ENCODE measurements at regions not wholly inside any gene's neighbourhood (a gene's known extent, or its start where the extent isn't known, plus 50 kb on each side); places are given as distances from the start of the nearest gene placed in this dataset.

DNA sequence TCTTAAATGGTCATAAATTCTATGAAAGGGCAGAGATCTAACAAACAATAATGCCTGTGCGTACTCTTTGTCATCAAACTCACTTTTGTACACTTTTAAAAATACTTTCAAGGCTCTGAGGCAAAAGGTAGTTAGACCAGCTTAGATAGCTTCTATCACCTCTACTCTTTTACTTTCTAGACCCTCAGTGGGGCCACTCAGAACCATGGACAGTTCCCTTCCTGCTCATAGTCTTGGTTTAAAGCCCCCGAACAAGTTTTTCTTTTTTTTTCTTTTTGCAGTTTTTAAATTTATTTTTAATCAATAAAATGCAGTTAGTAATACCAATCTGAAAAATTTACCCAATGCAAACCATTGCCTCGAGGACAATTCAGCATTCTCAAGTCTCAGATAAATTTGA lies 460.5 kb upstream of the CNKSR2 start:
- DNase-seq (ENCODE audit: missing footprints): no peak
- ATAC-seq: no peak
- intact Hi-C loops (cut with DNase I): no loop called here

- intact Hi-C loops (cut with DNase I): no loop called here
- no peak for ATAC-seq
- no peak for DNase-seq (ENCODE audit: missing footprints)
Observed at GRCh38 chrX:20906571-20906970, 467.6 kb upstream of the CNKSR2 start.

DNA sequence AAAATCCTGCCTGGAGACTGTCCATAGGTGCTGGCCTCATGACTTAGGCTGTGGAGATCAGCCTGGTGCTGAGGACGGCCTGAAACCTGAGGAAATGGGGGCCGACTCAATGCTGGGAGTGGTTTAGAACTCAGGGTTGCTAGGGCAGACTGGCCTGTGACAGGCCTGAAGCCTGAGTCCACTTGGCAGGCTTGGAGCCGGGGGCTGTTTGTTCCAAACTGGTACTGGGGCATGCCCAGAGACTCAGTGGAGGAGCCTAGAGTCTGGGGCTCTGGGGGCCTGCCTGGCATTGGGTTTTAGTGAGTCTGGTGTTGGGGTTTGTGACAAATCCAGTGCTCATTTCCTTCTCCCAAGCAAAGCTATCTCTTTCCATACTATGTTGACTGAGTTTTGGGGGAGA lies 489.7 kb upstream of the CNKSR2 start:
- intact Hi-C loops (cut with DNase I): no loop called here
- no peak for ATAC-seq
- DNase-seq (ENCODE audit: missing footprints): no peak

GRCh38 chrX:20863649-20864048 lies 510.6 kb upstream of the CNKSR2 start:
- DNase-seq (ENCODE audit: missing footprints) (no peak), ATAC-seq (no peak)
- intact Hi-C loops (cut with DNase I): no loop called here

GRCh38 chrX:20861113-20861512 lies 513.1 kb upstream of the CNKSR2 start:
- ATAC-seq (no peak), DNase-seq (ENCODE audit: missing footprints) (no peak)
- intact Hi-C loops (cut with DNase I): no loop called here

DNA sequence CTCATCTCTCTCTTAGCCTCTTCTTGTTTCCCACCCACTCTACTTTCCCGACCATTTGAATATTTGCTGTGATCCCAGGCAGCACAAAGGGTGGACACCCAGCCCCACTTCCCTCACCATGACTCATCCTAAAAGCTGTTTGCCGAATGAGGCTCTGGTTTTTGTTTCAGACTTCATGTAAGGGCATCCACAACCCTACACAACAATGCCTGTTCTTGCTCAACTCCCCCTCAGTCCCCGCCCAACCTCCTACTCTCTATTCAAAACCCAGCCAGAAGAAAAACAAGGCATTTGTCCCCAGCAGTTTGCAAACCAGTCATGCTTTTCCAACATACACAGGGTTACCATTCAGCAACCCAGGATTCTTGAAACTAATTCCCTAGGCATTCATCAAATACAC lies 516.5 kb upstream of the CNKSR2 start:
- no peak for ATAC-seq
- intact Hi-C loops (cut with DNase I): no loop called here

DNA sequence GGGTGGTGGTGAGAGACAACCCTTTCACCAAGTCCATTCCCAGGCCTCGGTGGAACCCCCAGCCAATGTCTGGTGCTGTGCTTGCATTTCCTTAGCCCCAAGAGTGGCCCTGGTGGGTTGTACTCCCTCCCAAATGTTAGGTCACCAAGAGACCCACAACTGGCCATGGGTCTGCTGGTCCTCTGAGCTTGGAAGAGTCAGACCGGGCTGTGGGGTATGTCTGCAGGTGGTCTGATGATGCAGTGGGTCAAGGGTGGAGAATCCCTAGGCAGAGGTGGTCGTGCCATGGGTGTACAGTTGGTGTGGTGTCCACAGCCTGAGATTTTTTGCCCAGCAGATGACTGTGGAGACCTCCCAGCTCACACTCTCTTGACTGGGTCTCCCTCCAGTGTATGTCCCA lies 535.7 kb upstream of the CNKSR2 start:
- no peak for DNase-seq (ENCODE audit: missing footprints)
- ATAC-seq: no peak
- intact Hi-C loops (cut with DNase I): no loop called here

More for the DNA sequence above, 516.5 kb upstream of the CNKSR2 start:
- no peak for DNase-seq (ENCODE audit: missing footprints)

DNA sequence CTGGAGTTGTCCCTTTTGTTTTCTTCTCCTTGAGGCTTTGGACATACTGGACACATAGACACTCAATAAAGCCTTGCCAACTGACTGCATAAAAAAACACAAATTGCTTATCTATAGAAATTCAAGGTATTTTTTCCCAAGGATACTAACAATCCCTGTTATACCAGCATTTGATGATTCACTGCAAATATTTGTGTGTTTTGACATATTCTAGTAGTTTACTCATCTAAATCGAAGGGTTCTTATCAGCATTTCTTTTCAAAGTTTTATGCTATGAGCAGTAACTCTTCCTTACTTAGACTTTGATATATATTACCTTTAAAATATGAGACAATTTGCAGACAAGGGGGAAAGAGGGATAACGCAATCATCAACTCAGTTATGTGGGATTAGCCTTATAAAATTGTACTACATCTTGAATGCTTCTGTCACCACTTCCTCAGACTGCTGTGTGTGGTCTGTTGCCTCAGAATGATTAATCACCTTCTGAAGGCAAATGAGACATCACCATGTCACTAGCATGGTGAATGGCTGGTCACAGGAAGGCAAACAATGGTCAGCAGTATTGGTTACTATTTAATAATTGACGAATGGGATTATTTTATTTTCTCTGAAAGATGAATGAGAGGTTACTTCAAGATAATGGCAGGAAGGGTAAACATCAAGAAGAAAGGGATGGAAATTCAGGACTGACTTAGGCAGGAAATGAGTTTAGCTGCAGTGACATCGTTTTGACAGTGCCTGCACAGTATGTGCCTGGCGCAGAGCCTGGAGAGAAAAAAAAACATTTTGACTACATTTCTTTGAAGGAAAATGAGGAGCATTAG lies 544.3 kb upstream of the CNKSR2 start:
- no peak for DNase-seq (ENCODE audit: missing footprints)
- ATAC-seq: no peak
- intact Hi-C loops (cut with DNase I): no loop called here

GRCh38 chrX:20825984-20826383 lies 548.2 kb upstream of the CNKSR2 start:
- DNase-seq (ENCODE audit: missing footprints) (no peak), ATAC-seq (no peak)

DNA sequence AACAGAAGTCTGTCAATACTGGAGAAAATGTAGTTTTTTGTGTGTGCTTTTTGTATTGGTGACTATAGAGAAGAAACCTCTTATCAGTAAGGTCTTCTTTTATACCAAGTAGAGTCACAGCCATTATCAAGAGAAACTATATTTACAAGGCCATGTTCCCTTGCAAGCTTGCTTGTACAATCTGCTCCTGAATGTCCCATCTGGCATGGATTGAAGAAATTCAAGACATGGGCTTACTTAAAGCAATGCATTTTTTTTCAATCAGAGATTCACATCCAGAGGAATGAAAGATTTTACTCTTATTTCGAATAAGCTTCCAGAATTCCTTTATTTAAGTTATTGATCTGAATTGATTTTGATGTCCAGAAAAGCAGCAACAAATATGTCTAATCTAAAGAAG lies 537.3 kb upstream of the RPS6KA3 start:
- DNase-seq (ENCODE audit: missing footprints) (no peak), ATAC-seq (no peak)
- intact Hi-C loops (cut with DNase I): no loop called here

More at GRCh38 chrX:20825984-20826383, 548.2 kb upstream of the CNKSR2 start:
- intact Hi-C loops (cut with DNase I): no loop called here

DNA sequence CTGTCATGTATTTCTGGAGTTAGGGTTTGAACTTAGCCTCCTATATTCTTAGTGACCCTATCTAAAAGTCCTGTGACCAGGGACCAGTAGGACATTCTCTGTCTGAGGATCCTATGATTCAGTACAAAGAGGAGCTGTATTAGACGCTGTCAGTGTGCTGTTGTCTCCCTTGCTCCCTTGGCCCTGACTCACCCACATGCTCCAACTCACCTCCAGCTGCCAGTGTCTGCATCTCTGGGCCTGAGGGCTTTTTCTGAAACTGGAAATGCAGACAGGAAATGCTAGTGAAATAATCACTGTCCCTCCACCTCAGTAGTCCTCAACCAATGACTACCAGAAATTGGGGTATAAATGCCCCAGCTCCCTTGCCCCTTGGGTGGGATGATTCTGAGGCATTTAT lies 535.3 kb upstream of the RPS6KA3 start:
- ATAC-seq: no peak
- intact Hi-C loops (cut with DNase I): no loop called here
- no peak for DNase-seq (ENCODE audit: missing footprints)

GRCh38 chrX:20796450-20796849 lies 529.7 kb upstream of the RPS6KA3 start:
- no peak for ATAC-seq
- intact Hi-C loops (cut with DNase I): no loop called here

GRCh38 chrX:20789103-20789502 lies 522.4 kb upstream of the RPS6KA3 start:
- DNase-seq (ENCODE audit: missing footprints) (no peak), ATAC-seq (no peak)
- intact Hi-C loops (cut with DNase I): no loop called here

More at GRCh38 chrX:20796450-20796849, 529.7 kb upstream of the RPS6KA3 start:
- DNase-seq (ENCODE audit: missing footprints): no peak

- DNase-seq (ENCODE audit: missing footprints): no peak
- ATAC-seq: no peak
- intact Hi-C loops (cut with DNase I): no loop called here
Observed at GRCh38 chrX:20767346-20767745, 500.6 kb upstream of the RPS6KA3 start.

- no peak for ATAC-seq
- intact Hi-C loops (cut with DNase I): no loop called here
- no peak for DNase-seq (ENCODE audit: missing footprints)
Observed at GRCh38 chrX:20756585-20756984, 489.9 kb upstream of the RPS6KA3 start.

GRCh38 chrX:20753076-20753475 lies 486.4 kb upstream of the RPS6KA3 start:
- DNase-seq (ENCODE audit: missing footprints) (no peak), ATAC-seq (no peak)
- intact Hi-C loops (cut with DNase I): no loop called here

GRCh38 chrX:20746690-20747089 lies 480.0 kb upstream of the RPS6KA3 start:
- DNase-seq (ENCODE audit: missing footprints) (no peak), ATAC-seq (no peak)
- intact Hi-C loops (cut with DNase I): no loop called here

- intact Hi-C loops (cut with DNase I): no loop called here
- ATAC-seq (no peak), DNase-seq (ENCODE audit: missing footprints) (no peak)
Observed at GRCh38 chrX:20743046-20743445, 476.3 kb upstream of the RPS6KA3 start.

GRCh38 chrX:20742106-20742505 lies 475.4 kb upstream of the RPS6KA3 start:
- intact Hi-C loops (cut with DNase I): no loop called here
- DNase-seq (ENCODE audit: missing footprints) (no peak), ATAC-seq (no peak)

- ATAC-seq (no peak), DNase-seq (ENCODE audit: missing footprints) (no peak)
- intact Hi-C loops (cut with DNase I): no loop called here
Observed at GRCh38 chrX:20740443-20740842, 473.7 kb upstream of the RPS6KA3 start.
